K562 (cell line): ENCODE measurements at regions not wholly inside any gene's neighbourhood (a gene's known extent, or its start where the extent isn't known, plus 50 kb on each side); places are given as distances from the start of the nearest gene placed in this dataset.

ENCODE experiments used
- CEBPB ChIP-seq: fragments of 450-650 bp; IDR thresholded peaks from 2 replicates; pipeline ENCODE4 v1.6.1; 2016; ENCODE audit warnings: missing genetic modification characterization, missing compliant biosample characterization
- POLR2A ChIP-seq: fragments of 450-650 bp; conservative IDR thresholded peaks from 2 replicates; pipeline ENCODE4 v1.6.1; 2016
- RUNX1 ChIP-seq: sonication (generic); IDR thresholded peaks from 2 replicates; pipeline ENCODE4 v1.6.1; 2016; ENCODE audit warnings: antibody characterized with exemption, low read depth
- SMC3 ChIP-seq: conservative IDR thresholded peaks from 2 replicates; pipeline ENCODE4 v1.6.1; 2011; ENCODE audit warnings: low read depth, low read length, improper control_type of control experiment; ENCODE audit not compliant: insufficient read depth
- SP2 ChIP-seq: IDR thresholded peaks from 2 replicates; pipeline ENCODE4 v1.6.1; 2011; ENCODE audit warnings: mild to moderate bottlenecking, low read depth, low read length, moderate library complexity; ENCODE audit not compliant: poor library complexity, severe bottlenecking; ENCODE audit errors: extremely low read depth
- SRSF1 ChIP-seq: fragments of 200-400 bp; formaldehyde crosslinking; IDR thresholded peaks from 2 replicates; pipeline ENCODE4 v1.6.1; 2017; ENCODE audit warnings: mild to moderate bottlenecking, low read depth, low read length, moderate library complexity
- TBP ChIP-seq: optimal IDR thresholded peaks from 2 replicates; pipeline ENCODE3; 2011; ENCODE audit warnings: low read depth, low read length, improper control_type of control experiment
- USF1 ChIP-seq: sonication (generic); formaldehyde crosslinking; IDR thresholded peaks from 2 replicates; pipeline ENCODE4 v1.9.0; 2022; ENCODE audit warnings: mild to moderate bottlenecking, missing genetic modification reagents

- TF ChIP-seq CEBPB (tag) (no peak), USF1 (CRISPR knock-in tag) (no peak), SP2 (no peak), TBP (no peak), SMC3 (no peak), POLR2A (no peak), SRSF1 (no peak), RUNX1 (no peak)
Observed at GRCh38 chr6:51536728-51537127, 550.7 kb downstream of the PKHD1 start.
